Loucy (cell line): ENCODE measurements at regions not wholly inside any gene's neighbourhood (a gene's known extent, or its start where the extent isn't known, plus 50 kb on each side); places are given as distances from the start of the nearest gene placed in this dataset.

Experiments
- H2AFZ ChIP-seq: fragments of 200-600 bp; sonication (generic); 2 replicates; pipeline ENCODE4 v1.6.0; 2016; ENCODE audit warnings: antibody characterized with exemption, mild to moderate bottlenecking, low read length, moderate library complexity
- H3F3A ChIP-seq: fragments of 200-600 bp; 2 replicates; pipeline ENCODE4 v1.6.0; 2016; ENCODE audit warnings: antibody characterized with exemption, low read depth, mild to moderate bottlenecking
- H3K27me3 ChIP-seq: fragments of 200-600 bp; sonication (generic); 2 replicates; pipeline ENCODE4 v1.6.1; 2014; ENCODE audit warnings: low read length, mild to moderate bottlenecking; ENCODE audit not compliant: insufficient read depth, poor library complexity, severe bottlenecking
- H3K36me3 ChIP-seq: fragments of 200-600 bp; sonication (generic); 2 replicates; pipeline ENCODE4 v1.6.1; 2016; ENCODE audit warnings: low read length; ENCODE audit not compliant: insufficient read depth
- H3K4me1 ChIP-seq: fragments of 200-600 bp; sonication (generic); 2 replicates; pipeline ENCODE4 v1.5.1; 2014; ENCODE audit warnings: low read length, mild to moderate bottlenecking; ENCODE audit not compliant: insufficient read depth, poor library complexity, severe bottlenecking
- H3K4me2 ChIP-seq: fragments of 200-600 bp; sonication (generic); 2 replicates; pipeline ENCODE4 v1.6.0; 2014; ENCODE audit warnings: antibody characterized with exemption, low read length, low read depth, mild to moderate bottlenecking; ENCODE audit not compliant: poor library complexity, severe bottlenecking
- H3K4me3 ChIP-seq: fragments of 200-600 bp; sonication (generic); 2 replicates; pipeline ENCODE4 v1.5.1; 2014; ENCODE audit warnings: low read length, mild to moderate bottlenecking, mixed read lengths; ENCODE audit not compliant: poor library complexity, severe bottlenecking
- H3K79me2 ChIP-seq: fragments of 200-600 bp; sonication (generic); 2 replicates; pipeline ENCODE4 v1.6.1; 2014; ENCODE audit warnings: low read length; ENCODE audit not compliant: insufficient read depth
- H3K9ac ChIP-seq: fragments of 200-600 bp; sonication (generic); 2 replicates; pipeline ENCODE4 v1.6.0; 2014; ENCODE audit warnings: mild to moderate bottlenecking, low read depth, low read length, moderate library complexity; ENCODE audit not compliant: poor library complexity, severe bottlenecking
- H3K9me2 ChIP-seq: fragments of 200-600 bp; sonication (generic); replicated peaks from 2 replicates; pipeline ENCODE4 v1.6.1; 2016; ENCODE audit warnings: low read depth, low read length, mixed read lengths
- H3K9me3 ChIP-seq: fragments of 200-600 bp; sonication (generic); 2 replicates; pipeline ENCODE4 v1.6.1; 2014; ENCODE audit warnings: mild to moderate bottlenecking, antibody characterized with exemption, low read length, low read depth; ENCODE audit not compliant: insufficient read depth
- H4K20me1 ChIP-seq: fragments of 200-600 bp; sonication (generic); 2 replicates; pipeline ENCODE4 v1.6.0; 2014; ENCODE audit warnings: antibody characterized with exemption, low read length, mild to moderate bottlenecking; ENCODE audit not compliant: insufficient read depth, poor library complexity, severe bottlenecking
- CTCF ChIP-seq: fragments of 200-600 bp; sonication (generic); conservative IDR thresholded peaks from 2 replicates; pipeline ENCODE4 v1.5.1; 2014; ENCODE audit warnings: mild to moderate bottlenecking, antibody characterized with exemption, low read length
- EZH2phosphoT487 ChIP-seq: fragments of 200-600 bp; IDR thresholded peaks from 2 replicates; pipeline ENCODE4 v1.6.1; 2018; ENCODE audit warnings: antibody characterized with exemption, mild to moderate bottlenecking, moderate library complexity, borderline replicate concordance

- Histone ChIP-seq H3K9me3 (no peaks in the 10 kb centered on the region; the same call in 1 of the 2 replicates), H3K27me3 (no peaks in the 10 kb centered on the region), H2AFZ (no peak overlapping the region), H3K4me1 (no peaks in the 10 kb centered on the region), H3K9me2 (no peaks in the 10 kb centered on the region), H3K4me2 (no peak overlapping the region), H3F3A (no peaks in the 10 kb centered on the region), H3K36me3 (no peaks in the 10 kb centered on the region), H3K79me2 (no peaks in the 10 kb centered on the region), H3K9ac (no peak overlapping the region), H3K4me3 (no peak overlapping the region), H4K20me1 (no peaks in the 10 kb centered on the region)
- TF ChIP-seq EZH2phosphoT487 (no peak), CTCF (no peak)
These were observed 1461.4 kb upstream of the CDH9 start for GRCh38 chr5:28499766-28500290.

DNA sequence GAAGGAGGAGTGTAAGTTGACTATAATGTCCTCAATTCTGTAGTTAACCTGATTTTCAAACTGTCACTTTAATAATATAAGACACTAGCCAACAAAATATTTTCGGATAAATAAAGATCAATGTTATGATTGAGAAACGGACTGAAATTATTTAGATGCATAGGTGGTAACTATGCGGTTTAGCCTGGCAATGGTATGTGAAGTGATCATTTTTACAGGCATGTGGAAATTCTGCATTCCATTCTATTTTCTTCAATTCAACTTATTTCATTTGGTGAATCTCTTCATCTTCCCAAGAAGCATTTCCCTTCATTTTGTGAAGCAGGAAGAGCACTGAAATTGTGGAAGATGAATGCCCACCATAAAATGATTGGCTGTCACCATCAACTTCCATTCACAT is 1457.5 kb upstream of the CDH9 start:
- no peaks in the 10 kb centered on the region for H4K20me1 ChIP-seq
- H3K27me3 ChIP-seq = no peaks in the 10 kb centered on the region
- no peaks in the 10 kb centered on the region for H3K79me2 ChIP-seq
- H3K4me1 ChIP-seq = no peaks in the 10 kb centered on the region
- H3K36me3 ChIP-seq = no peaks in the 10 kb centered on the region
- H3K9me3 ChIP-seq = no peaks in the 10 kb centered on the region
- no peak overlapping the region for H3K4me3 ChIP-seq
- TF ChIP-seq CTCF (no peak), EZH2phosphoT487 (no peak)
- H3F3A ChIP-seq = no peaks in the 10 kb centered on the region
- H3K9me2 ChIP-seq = no peaks in the 10 kb centered on the region
- no peak overlapping the region for H3K4me2 ChIP-seq
- H2AFZ ChIP-seq = no peak overlapping the region
- no peak overlapping the region for H3K9ac ChIP-seq

DNA sequence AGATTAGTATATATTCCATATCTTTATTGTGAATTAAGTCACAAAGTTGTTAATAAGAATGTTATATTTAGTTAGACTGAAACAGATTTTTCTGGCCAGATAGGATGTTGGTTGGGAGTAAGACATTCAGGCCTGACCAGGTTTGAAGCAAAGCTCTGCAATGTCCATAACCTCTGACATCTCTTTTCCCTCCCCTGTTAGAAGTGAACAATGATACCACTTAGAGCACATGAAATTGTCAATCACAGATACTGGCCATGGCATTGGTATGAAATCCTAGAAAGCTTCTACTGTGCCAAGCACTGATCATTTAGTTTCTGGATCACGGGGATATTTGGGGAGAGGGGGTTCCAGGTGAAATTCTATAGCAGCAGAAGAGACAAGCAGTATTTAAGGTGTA is 1455.1 kb upstream of the CDH9 start:
- Histone ChIP-seq H3F3A (no peaks in the 10 kb centered on the region), H3K4me2 (no peak overlapping the region), H3K9me3 (no peaks in the 10 kb centered on the region), H3K9ac (no peak overlapping the region), H3K4me1 (no peaks in the 10 kb centered on the region), H3K27me3 (no peaks in the 10 kb centered on the region), H4K20me1 (no peaks in the 10 kb centered on the region), H3K36me3 (no peaks in the 10 kb centered on the region), H3K9me2 (no peaks in the 10 kb centered on the region), H2AFZ (no peak overlapping the region), H3K4me3 (no peak overlapping the region), H3K79me2 (no peaks in the 10 kb centered on the region)
- TF ChIP-seq CTCF = no peak
- no peak for TF ChIP-seq EZH2phosphoT487
